ENCODE measurements at regions not wholly inside any gene's neighbourhood (a gene's known extent, or its start where the extent isn't known, plus 50 kb on each side); places are given as distances from the start of the nearest gene placed in this dataset.

DNA sequence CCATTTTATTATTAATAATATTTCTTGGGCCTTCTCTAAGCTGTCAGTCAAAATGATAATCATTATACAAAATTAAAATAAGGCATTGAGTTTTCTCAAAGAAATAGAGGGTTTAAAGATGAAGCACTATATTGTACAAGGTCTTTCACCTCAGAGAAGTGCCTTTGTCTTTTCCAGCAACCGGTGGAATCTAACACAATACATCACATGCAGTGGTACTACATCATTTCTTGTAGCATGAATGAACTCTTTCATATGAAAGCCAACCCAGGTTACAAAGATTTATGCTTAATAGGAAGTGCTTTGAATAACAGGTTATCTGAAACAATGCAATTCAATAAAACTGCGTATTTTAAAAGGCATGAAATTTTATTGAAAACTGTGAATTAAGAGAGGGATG lies 1620.8 kb downstream of the PCDH9 start:
- TF ChIP-seq MAX (CRISPR knock-in tag; IDR thresholded peaks at IDR 0.05), result no peak
- TF ChIP-seq CREM (CRISPR knock-in tag; IDR thresholded peaks at IDR 0.05), result no peak
- TF ChIP-seq ZNF232 (CRISPR knock-in tag; IDR thresholded peaks at IDR 0.05), result no peak
- no peak for TF ChIP-seq FOXP1 (CRISPR knock-in tag; IDR thresholded peaks at IDR 0.05; ENCODE audit: borderline replicate concordance)
- TF ChIP-seq TEAD1 (CRISPR knock-in tag; IDR thresholded peaks at IDR 0.05), result no peak
- no peak for TF ChIP-seq MLX (CRISPR knock-in tag; IDR thresholded peaks at IDR 0.05)
- TF ChIP-seq, protein P1, sequence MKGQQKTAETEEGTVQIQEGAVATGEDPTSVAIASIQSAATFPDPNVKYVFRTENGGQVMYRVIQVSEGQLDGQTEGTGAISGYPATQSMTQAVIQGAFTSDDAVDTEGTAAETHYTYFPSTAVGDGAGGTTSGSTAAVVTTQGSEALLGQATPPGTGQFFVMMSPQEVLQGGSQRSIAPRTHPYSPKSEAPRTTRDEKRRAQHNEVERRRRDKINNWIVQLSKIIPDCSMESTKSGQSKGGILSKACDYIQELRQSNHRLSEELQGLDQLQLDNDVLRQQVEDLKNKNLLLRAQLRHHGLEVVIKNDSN (CRISPR knock-in tag; IDR thresholded peaks at IDR 0.05), result no peak
- no peak for TF ChIP-seq NR3C1 (CRISPR knock-in tag; conservative IDR thresholded peaks at IDR 0.05; ENCODE audit: low read depth)
